BE2C (cell line): ENCODE measurements at regions not wholly inside any gene's neighbourhood (a gene's known extent, or its start where the extent isn't known, plus 50 kb on each side); places are given as distances from the start of the nearest gene placed in this dataset.

Source experiments
- DNase-seq: peaks from one replicate; pipeline ENCODE4 v3.0.0-alpha.2; 2020
- H3K27me3 ChIP-seq: fragments of 250-450 bp; sonication (Bioruptor Pico); 2 replicates; pipeline ENCODE4 v1.5.1; 2020; ENCODE audit warnings: mild to moderate bottlenecking
- H3K36me3 ChIP-seq: fragments of 250-450 bp; sonication (Bioruptor Pico); 2 replicates; pipeline ENCODE4 v1.5.1; 2020; ENCODE audit warnings: mild to moderate bottlenecking
- H3K4me1 ChIP-seq: fragments of 250-450 bp; sonication (Bioruptor Pico); 2 replicates; pipeline ENCODE4 v1.5.1; 2020
- H3K4me3 ChIP-seq: 2 replicates; pipeline ENCODE4 v1.5.1; 2011; ENCODE audit warnings: low read depth, low read length
- H3K9me3 ChIP-seq: fragments of 250-450 bp; sonication (Bioruptor Pico); 2 replicates; pipeline ENCODE4 v1.5.1; 2020
- TF ChIP-seq, protein P1 (sequence below): IDR thresholded peaks from 2 replicates; pipeline ENCODE4 v1.5.1; 2012; ENCODE audit warnings: mild to moderate bottlenecking, low read depth, low read length

DNA sequence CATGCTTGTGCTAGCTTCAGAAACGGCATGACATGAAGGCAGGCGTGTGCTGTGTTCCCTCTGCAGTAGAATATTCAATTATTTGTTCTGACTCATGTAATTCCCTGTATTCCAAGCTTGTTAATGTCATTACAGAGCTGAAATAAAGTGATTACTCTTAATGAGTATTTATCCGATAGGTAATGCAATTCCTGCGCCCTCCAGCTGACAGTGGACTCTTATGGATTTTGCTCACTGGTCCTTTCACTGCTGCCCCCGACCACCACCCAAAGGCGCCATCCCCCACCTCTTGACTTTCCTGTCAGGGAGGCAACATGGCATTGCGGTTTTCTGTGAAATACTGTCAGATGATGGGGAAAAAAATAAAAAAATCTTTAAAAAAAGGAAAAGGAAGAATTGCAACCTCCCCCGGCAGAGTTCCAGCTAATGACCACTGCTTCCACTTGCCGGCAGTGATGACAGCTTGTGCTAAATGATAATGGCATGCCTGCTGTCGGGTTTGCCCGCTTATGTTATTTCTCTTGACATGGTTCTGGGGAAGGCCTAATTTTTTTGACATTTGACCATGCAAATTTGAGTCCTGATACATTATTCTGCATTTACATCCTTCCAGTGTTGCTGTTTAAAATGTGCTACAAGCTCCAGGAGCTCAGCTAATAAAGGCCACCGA, 335.3 kb upstream of the ADAMTS16 start:
- Histone ChIP-seq H3K4me3 (no peak overlapping the region), H3K36me3 (no peaks in the 10 kb centered on the region), H3K9me3 (no peaks in the 10 kb centered on the region), H3K27me3 (peaks cover 10% of the 10 kb centered on the region), H3K4me1 (no peaks in the 10 kb centered on the region)
- TF ChIP-seq, protein P1, sequence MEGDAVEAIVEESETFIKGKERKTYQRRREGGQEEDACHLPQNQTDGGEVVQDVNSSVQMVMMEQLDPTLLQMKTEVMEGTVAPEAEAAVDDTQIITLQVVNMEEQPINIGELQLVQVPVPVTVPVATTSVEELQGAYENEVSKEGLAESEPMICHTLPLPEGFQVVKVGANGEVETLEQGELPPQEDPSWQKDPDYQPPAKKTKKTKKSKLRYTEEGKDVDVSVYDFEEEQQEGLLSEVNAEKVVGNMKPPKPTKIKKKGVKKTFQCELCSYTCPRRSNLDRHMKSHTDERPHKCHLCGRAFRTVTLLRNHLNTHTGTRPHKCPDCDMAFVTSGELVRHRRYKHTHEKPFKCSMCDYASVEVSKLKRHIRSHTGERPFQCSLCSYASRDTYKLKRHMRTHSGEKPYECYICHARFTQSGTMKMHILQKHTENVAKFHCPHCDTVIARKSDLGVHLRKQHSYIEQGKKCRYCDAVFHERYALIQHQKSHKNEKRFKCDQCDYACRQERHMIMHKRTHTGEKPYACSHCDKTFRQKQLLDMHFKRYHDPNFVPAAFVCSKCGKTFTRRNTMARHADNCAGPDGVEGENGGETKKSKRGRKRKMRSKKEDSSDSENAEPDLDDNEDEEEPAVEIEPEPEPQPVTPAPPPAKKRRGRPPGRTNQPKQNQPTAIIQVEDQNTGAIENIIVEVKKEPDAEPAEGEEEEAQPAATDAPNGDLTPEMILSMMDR = no peak
- DNase-seq = peak; percentile 16

- TF ChIP-seq, protein P1 = no peak
- H3K9me3 ChIP-seq = no peaks in the 10 kb centered on the region
Observed at GRCh38 chr5:4815002-4815401, 325.1 kb upstream of the ADAMTS16 start.

GRCh38 chr5:4817767-4818166, 322.4 kb upstream of the ADAMTS16 start:
- Histone ChIP-seq H3K4me1 (no peaks in the 10 kb centered on the region), H3K9me3 (no peaks in the 10 kb centered on the region), H3K27me3 (no peaks in the 10 kb centered on the region), H3K36me3 (no peaks in the 10 kb centered on the region), H3K4me3 (no peak overlapping the region)
- TF ChIP-seq, protein P1 = no peak
- no peak for DNase-seq

More at GRCh38 chr5:4815002-4815401, 325.1 kb upstream of the ADAMTS16 start:
- H3K36me3 ChIP-seq = no peaks in the 10 kb centered on the region
- H3K4me3 ChIP-seq = no peak overlapping the region
- no peaks in the 10 kb centered on the region for H3K27me3 ChIP-seq
- no peaks in the 10 kb centered on the region for H3K4me1 ChIP-seq
- DNase-seq = no peak

GRCh38 chr5:4831325-4831724, 308.8 kb upstream of the ADAMTS16 start:
- no peaks in the 10 kb centered on the region for H3K9me3 ChIP-seq
- H3K4me1 ChIP-seq = no peaks in the 10 kb centered on the region
- no peaks in the 10 kb centered on the region for H3K36me3 ChIP-seq
- no peak for DNase-seq
- H3K4me3 ChIP-seq = no peak overlapping the region
- TF ChIP-seq, protein P1 = no peak
- no peaks in the 10 kb centered on the region for H3K27me3 ChIP-seq

DNA sequence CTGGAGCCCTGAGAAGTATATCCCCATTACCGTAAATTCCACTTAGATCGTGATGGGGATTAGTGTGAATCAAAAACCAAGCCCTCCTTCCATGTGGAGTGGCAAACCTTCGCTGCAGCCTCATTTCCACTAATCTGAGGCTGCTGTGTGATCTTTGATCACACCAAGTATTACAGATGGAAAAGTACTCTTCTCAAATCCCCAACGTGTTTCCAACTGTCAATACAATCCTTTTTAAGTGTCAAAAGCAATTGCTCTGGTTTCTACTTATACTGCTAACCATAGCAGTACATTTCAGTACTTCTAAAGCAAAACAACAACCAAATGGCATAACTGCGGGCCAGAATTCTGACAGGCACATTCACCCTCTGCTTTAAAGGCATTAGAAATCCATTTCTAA, 307.7 kb upstream of the ADAMTS16 start:
- TF ChIP-seq, protein P1 = no peak
- H3K9me3 ChIP-seq = no peaks in the 10 kb centered on the region

GRCh38 chr5:4833104-4833738, 306.9 kb upstream of the ADAMTS16 start:
- H3K9me3 ChIP-seq = no peaks in the 10 kb centered on the region
- no peaks in the 10 kb centered on the region for H3K27me3 ChIP-seq
- TF ChIP-seq, protein P1 = no peak
- no peaks in the 10 kb centered on the region for H3K36me3 ChIP-seq
- DNase-seq = no peak
- H3K4me3 ChIP-seq = no peak overlapping the region
- no peaks in the 10 kb centered on the region for H3K4me1 ChIP-seq

More for the DNA sequence above, 307.7 kb upstream of the ADAMTS16 start:
- Histone ChIP-seq H3K27me3 (no peaks in the 10 kb centered on the region), H3K4me1 (no peaks in the 10 kb centered on the region), H3K4me3 (no peak overlapping the region), H3K36me3 (no peaks in the 10 kb centered on the region)
- no peak for DNase-seq
